H1 (cell line): ENCODE measurements at regions not wholly inside any gene's neighbourhood (a gene's known extent, or its start where the extent isn't known, plus 50 kb on each side); places are given as distances from the start of the nearest gene placed in this dataset.

Experiments used
- CTCF ChIA-PET: fragments of 300-600 bp; sonication (Branson Sonifier 250); formaldehyde crosslinking; loops from one replicate; lab custom pipeline; 2021; ENCODE audit not compliant: partially characterized antibody; lab: Charles Lee
- POLR2A ChIA-PET: fragments of 300-600 bp; sonication (Branson Sonifier 250); formaldehyde crosslinking; loops from one replicate; lab custom pipeline; 2021; ENCODE audit warnings: inconsistent platforms; ENCODE audit not compliant: partially characterized antibody; lab: Charles Lee
- DNase-seq, 2 experiments: peaks; one replicate each; pipeline versions ENCODE4 v3.0.0 to v3.0.0-alpha.2; 2010 to 2022; ENCODE audit warnings: low spot score in 2 of 2, low read depth in 1 of 2, mixed read lengths in 1 of 2
- FAIRE-seq: peaks from 2 replicates; lab custom pipeline; 2011; peaks lifted over from hg19 to GRCh38; lab: Jason Lieb, UNC
- H2AFZ ChIP-seq: 2 replicates; pipeline ENCODE4 v1.8.1; 2012; ENCODE audit warnings: low read length, inconsistent platforms
- H2AK5ac ChIP-seq: 2 replicates; pipeline ENCODE4 v1.6.1; 2013; ENCODE audit warnings: low read depth, low read length
- H2BK120ac ChIP-seq: replicated peaks from 2 replicates; pipeline ENCODE3; 2013; ENCODE audit warnings: low read depth, low read length, inconsistent platforms
- H2BK12ac ChIP-seq: 2 replicates; pipeline ENCODE4 v1.6.1; 2013; ENCODE audit warnings: low read depth, low read length
- H2BK15ac ChIP-seq: 2 replicates; pipeline ENCODE4 v1.6.1; 2013; ENCODE audit warnings: low read length
- H2BK20ac ChIP-seq: 2 replicates; pipeline ENCODE4 v1.6.1; 2013; ENCODE audit warnings: low read length
- H2BK5ac ChIP-seq: 2 replicates; pipeline ENCODE4 v1.6.1; 2013; ENCODE audit warnings: low read depth, low read length
- H3K14ac ChIP-seq: 2 replicates; pipeline ENCODE4 v1.6.1; 2013; ENCODE audit warnings: inconsistent platforms; ENCODE audit not compliant: insufficient read length
- H3K18ac ChIP-seq: 2 replicates; pipeline ENCODE4 v1.6.1; 2013; ENCODE audit warnings: low read length; ENCODE audit errors: extremely low read depth
- H3K23ac ChIP-seq: 2 replicates; pipeline ENCODE4 v1.6.1; 2013; ENCODE audit warnings: inconsistent platforms; ENCODE audit not compliant: insufficient read length
- H3K23me2 ChIP-seq: 2 replicates; pipeline ENCODE4 v1.6.1; 2013; ENCODE audit warnings: low read depth, low read length
- H3K27ac ChIP-seq: 2 replicates; pipeline ENCODE4 v1.6.1; 2011; ENCODE audit warnings: low read depth, low read length, inconsistent platforms
- H3K27me3 ChIP-seq, 4 experiments: replicated peaks in 1 of 4; 1 replicate in 1 of 4; 2 replicates in 3 of 4; pipeline versions ENCODE4 v1.6.1 to v1.8.1; 2011 to 2013; ENCODE audit warnings: low read length in 3 of 4, mild to moderate bottlenecking in 3 of 4, inconsistent platforms in 2 of 4, mixed read lengths in 2 of 4, moderate library complexity in 1 of 4; ENCODE audit not compliant: control insufficient read depth in 3 of 4, insufficient read depth in 3 of 4; ENCODE audit errors: extremely low read depth in 1 of 4
- H3K36me3 ChIP-seq, 4 experiments: 2 replicates each; pipeline versions ENCODE4 v1.6.1 to v1.8.1; 2011 to 2013; ENCODE audit warnings: mild to moderate bottlenecking in 4 of 4, low read length in 3 of 4, moderate library complexity in 2 of 4, control low read depth in 1 of 4, inconsistent platforms in 1 of 4; ENCODE audit not compliant: insufficient read depth in 4 of 4, control insufficient read depth in 2 of 4
- H3K4ac ChIP-seq: replicated peaks from 2 replicates; pipeline ENCODE3; 2013; ENCODE audit warnings: low read length, low read depth, mixed read lengths, inconsistent platforms; ENCODE audit not compliant: insufficient read length
- H3K4me1 ChIP-seq, 4 experiments: replicated peaks in 1 of 4; 1 replicate in 1 of 4; 2 replicates in 3 of 4; pipeline versions ENCODE4 v1.6.1 to v1.8.1; 2011 to 2013; ENCODE audit warnings: low read length in 3 of 4, inconsistent platforms in 2 of 4, mixed read lengths in 1 of 4; ENCODE audit not compliant: insufficient read depth in 4 of 4, control insufficient read depth in 3 of 4
- H3K4me2 ChIP-seq, 2 experiments: 2 replicates each; pipeline versions ENCODE4 v1.6.1 to v1.8.1; 2011 to 2013; ENCODE audit warnings: low read depth in 2 of 2, low read length in 2 of 2, control low read depth in 1 of 2, inconsistent platforms in 1 of 2, mild to moderate bottlenecking in 1 of 2; ENCODE audit not compliant: insufficient read depth in 1 of 2
- H3K4me3 ChIP-seq, 4 experiments: fragments of 200-600, 300-600 bp in 1 of 4; sonication (generic), shearing (Covaris generic), sonication (Bioruptor Twin) in 1 of 4; 2 replicates each; pipeline versions ENCODE4 v1.5.1 to v1.8.1; 2011 to 2016; ENCODE audit warnings: low read length in 4 of 4, low read depth in 3 of 4, control low read depth in 2 of 4, inconsistent platforms in 2 of 4, mild to moderate bottlenecking in 2 of 4, mixed read lengths in 1 of 4, moderate library complexity in 1 of 4; ENCODE audit not compliant: insufficient read depth in 2 of 4; ENCODE audit errors: extremely low read depth in 1 of 4
- H3K56ac ChIP-seq: replicated peaks from 2 replicates; pipeline ENCODE3; 2013; ENCODE audit warnings: low read depth, mild to moderate bottlenecking, mixed read lengths, low read length, inconsistent platforms; ENCODE audit not compliant: insufficient read length
- H3K79me1 ChIP-seq: 2 replicates; pipeline ENCODE4 v1.6.1; 2013; ENCODE audit warnings: low read depth, low read length, control low read depth
- H3K79me2 ChIP-seq, 2 experiments: 2 replicates each; pipeline versions ENCODE4 v1.6.1 to v1.8.1; 2012 to 2013; ENCODE audit warnings: low read length in 2 of 2, mild to moderate bottlenecking in 2 of 2, inconsistent platforms in 1 of 2; ENCODE audit not compliant: insufficient read depth in 2 of 2, control insufficient read depth in 1 of 2
- H3K9ac ChIP-seq, 4 experiments: replicated peaks in 1 of 4; 1 replicate in 1 of 4; 2 replicates in 3 of 4; pipeline versions ENCODE4 v1.6.1 to v1.8.1; 2011 to 2013; ENCODE audit warnings: low read depth in 3 of 4, low read length in 3 of 4, control low read depth in 2 of 4, mild to moderate bottlenecking in 2 of 4, moderate library complexity in 2 of 4, inconsistent platforms in 1 of 4; ENCODE audit errors: extremely low read depth in 1 of 4
- H3K9me3 ChIP-seq, 2 experiments: 2 replicates each; pipeline versions ENCODE4 v1.6.1 to v1.8.1; 2012 to 2013; ENCODE audit warnings: mild to moderate bottlenecking in 2 of 2, moderate library complexity in 2 of 2, control low read depth in 1 of 2, inconsistent platforms in 1 of 2, low read depth in 1 of 2, low read length in 1 of 2, mixed read lengths in 1 of 2; ENCODE audit not compliant: insufficient read depth in 2 of 2
- H4K20me1 ChIP-seq, 2 experiments: replicated peaks in 1 of 2; 2 replicates each; pipeline versions ENCODE3 to v1.8.1; 2011 to 2013; ENCODE audit warnings: inconsistent platforms in 2 of 2, low read length in 2 of 2, mild to moderate bottlenecking in 1 of 2; ENCODE audit not compliant: insufficient read depth in 2 of 2, control insufficient read depth in 1 of 2
- H4K5ac ChIP-seq: 2 replicates; pipeline ENCODE4 v1.6.1; 2013; ENCODE audit warnings: low read length, low read depth, mixed read lengths, inconsistent platforms; ENCODE audit not compliant: insufficient read length
- H4K8ac ChIP-seq: 2 replicates; pipeline ENCODE4 v1.8.0; 2013; ENCODE audit warnings: mild to moderate bottlenecking, moderate library complexity, low read length, inconsistent platforms; ENCODE audit not compliant: insufficient read depth; ENCODE audit errors: extremely low read depth
- H4K91ac ChIP-seq: replicated peaks from 2 replicates; pipeline ENCODE3; 2013; ENCODE audit warnings: low read length, mixed read lengths, inconsistent platforms; ENCODE audit not compliant: insufficient read length
- ATF2 ChIP-seq: IDR thresholded peaks from 2 replicates; pipeline ENCODE4 v1.6.1; 2012; ENCODE audit warnings: low read length, inconsistent platforms
- BCL11A ChIP-seq, 2 experiments: IDR thresholded peaks; one replicate each; pipeline ENCODE4 v1.6.1; 2011; ENCODE audit warnings: low read depth in 2 of 2, low read length in 2 of 2, mild to moderate bottlenecking in 2 of 2
- CREB1 ChIP-seq: IDR thresholded peaks from 2 replicates; pipeline ENCODE4 v1.6.1; 2012; ENCODE audit warnings: inconsistent platforms
- CTCF ChIP-seq, 3 experiments: IDR thresholded peaks; 1 replicate in 2 of 3; 2 replicates in 1 of 3; pipeline versions ENCODE4 v1.5.1 to v1.6.1; 2011; ENCODE audit warnings: low read length in 3 of 3, mild to moderate bottlenecking in 3 of 3, inconsistent platforms in 2 of 3, low read depth in 1 of 3, moderate library complexity in 1 of 3; ENCODE audit not compliant: insufficient read depth in 1 of 3; ENCODE audit errors: control extremely low read depth in 1 of 3
- EP300 ChIP-seq, 2 experiments: IDR thresholded peaks; 1 replicate in 1 of 2; 2 replicates in 1 of 2; pipeline ENCODE4 v1.6.1; 2011 to 2012; ENCODE audit warnings: low read depth in 2 of 2, low read length in 2 of 2, mild to moderate bottlenecking in 2 of 2, borderline replicate concordance in 1 of 2, inconsistent platforms in 1 of 2, moderate library complexity in 1 of 2
- GTF2F1 ChIP-seq: IDR thresholded peaks from 2 replicates; pipeline ENCODE4 v1.6.1; 2012; ENCODE audit warnings: low read depth, low read length, improper control_type of control experiment, borderline replicate concordance
- KDM1A ChIP-seq: fragments of 200-600, 300-600 bp; sonication (generic); IDR thresholded peaks from 2 replicates; pipeline ENCODE4 v1.7.1; 2016; ENCODE audit warnings: mild to moderate bottlenecking, low read length, borderline replicate concordance
- SUZ12 ChIP-seq: fragments of 200-600 bp; sonication (generic); IDR thresholded peaks from 2 replicates; pipeline ENCODE4 v1.6.1; 2012; ENCODE audit warnings: mild to moderate bottlenecking, inconsistent platforms, low read length, moderate library complexity, mixed read lengths
- WGBS, 2 experiments: shearing (Covaris generic) in 1 of 2; methylation state at CpG; one replicate each; pipeline versions ENCODE4 v1.1.6 to v1.1.7; 2013 to 2015; ENCODE audit warnings: low lambda C conversion rate in 2 of 2, mixed read lengths in 2 of 2, inconsistent platforms in 1 of 2, low coverage in 1 of 2, missing lambda C conversion rate in 1 of 2; ENCODE audit not compliant: insufficient replicate concordance in 2 of 2, insufficient coverage in 1 of 2, insufficient read length in 1 of 2; ENCODE audit errors: extremely low coverage in 1 of 2, missing lambda C conversion rate in 1 of 2; 5-methylcytosine and 5-hydroxymethylcytosine counted together

GRCh38 chr11:25583596-25583995 lies 748.3 kb upstream of the ANO3 start:
- no peaks in the 10 kb centered on the region for H3K27me3 ChIP-seq
- H3K4ac ChIP-seq: no peak overlapping the region
- no peak overlapping the region for H3K4me3 ChIP-seq
- H3K4me1 ChIP-seq: peaks cover 0 to 15% (median 3%) of the 10 kb centered on the region in 4 experiments; a peak in 1 of 7 replicates
- DNase-seq (no peak), FAIRE-seq (no peak)
- H4K8ac ChIP-seq: no peak overlapping the region
- H3K18ac ChIP-seq: no peak overlapping the region
- H3K4me2 ChIP-seq: no peak overlapping the region
- ChIA-PET CTCF (interaction anchor here (0.6 kb wide), 1 partner anchor 552 kb away, joined by 3 read pairs; no protein-coding TSS in a partner anchor), POLR2A (no interaction called here)
- no peaks in the 10 kb centered on the region for H3K79me1 ChIP-seq
- H3K27ac ChIP-seq: no peak overlapping the region
- no peak overlapping the region for H2BK15ac ChIP-seq
- H2BK120ac ChIP-seq: no peak overlapping the region
- no peak overlapping the region for H2AK5ac ChIP-seq
- H3K56ac ChIP-seq: no peak overlapping the region
- no peak overlapping the region for H4K5ac ChIP-seq
- H2BK12ac ChIP-seq: no peak overlapping the region
- WGBS, 2 experiments: 89% methylated on average over 3 of the region's 3 CpGs; no CpG with 5 or more reads in 1 of the 2 experiments
- no peaks in the 10 kb centered on the region for H3K36me3 ChIP-seq
- no peak overlapping the region for H3K23ac ChIP-seq
- no peak overlapping the region for H2BK5ac ChIP-seq
- no peaks in the 10 kb centered on the region for H3K9me3 ChIP-seq
- H4K20me1 ChIP-seq: no peaks in the 10 kb centered on the region
- no peaks in the 10 kb centered on the region for H3K79me2 ChIP-seq
- no peak overlapping the region for H2AFZ ChIP-seq
- H3K9ac ChIP-seq: no peak overlapping the region
- no peak overlapping the region for H3K14ac ChIP-seq
- H4K91ac ChIP-seq: no peak overlapping the region
- no peak overlapping the region for H2BK20ac ChIP-seq
- no peaks in the 10 kb centered on the region for H3K23me2 ChIP-seq
- TF ChIP-seq ATF2 (no peak), BCL11A (IDR thresholded peaks at IDR 0.05; ENCODE audit: low read depth in 2 of 2, low read length in 2 of 2) (no peak), GTF2F1 (no peak), SUZ12 (no peak), KDM1A (no peak), CTCF (IDR thresholded peaks at IDR 0.05; ENCODE audit: control extremely low read depth in 1 of 3, insufficient read depth in 1 of 3, low read depth in 1 of 3, low read length in 3 of 3) (no peak), CREB1 (no peak), EP300 (IDR thresholded peaks at IDR 0.05; ENCODE audit: borderline replicate concordance in 1 of 2, low read depth in 2 of 2, low read length in 2 of 2) (no peak)
